ENCODE measurements at regions not wholly inside any gene's neighbourhood (a gene's known extent, or its start where the extent isn't known, plus 50 kb on each side); places are given as distances from the start of the nearest gene placed in this dataset.
"Not testable (repeated sequence)": the region's sequence is repeated elsewhere in the genome, so short reads cannot be mapped to it uniquely, and the experiment has no call there.

GRCh38 chr9:28999806-29000205 lies 1426.5 kb upstream of the C9orf72 start:
- no peak for DNase-seq (ENCODE audit: low spot score)

DNA sequence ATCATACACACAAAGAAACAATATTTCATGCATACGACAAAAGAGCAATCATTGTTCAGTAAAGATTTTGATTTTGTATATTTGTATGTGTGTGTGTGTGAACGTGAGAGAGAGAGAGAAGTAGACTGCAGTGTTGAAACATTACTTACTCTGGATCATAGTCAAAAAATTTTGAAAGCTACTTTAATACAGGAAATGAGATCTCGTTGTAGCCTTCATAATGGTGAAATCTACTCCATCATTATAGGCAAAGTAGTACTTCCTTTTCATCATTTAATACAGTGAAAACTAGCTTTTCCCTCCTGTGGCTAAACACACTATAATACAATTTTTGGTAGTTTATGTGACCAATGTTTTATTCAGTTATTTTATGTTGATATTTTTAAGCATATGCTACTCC lies 1427.7 kb upstream of the C9orf72 start:
- no peak for DNase-seq (ENCODE audit: low spot score)

- DNase-seq (ENCODE audit: low spot score), result no peak
These were observed 1431.7 kb upstream of the C9orf72 start for GRCh38 chr9:29004988-29005387.

DNA sequence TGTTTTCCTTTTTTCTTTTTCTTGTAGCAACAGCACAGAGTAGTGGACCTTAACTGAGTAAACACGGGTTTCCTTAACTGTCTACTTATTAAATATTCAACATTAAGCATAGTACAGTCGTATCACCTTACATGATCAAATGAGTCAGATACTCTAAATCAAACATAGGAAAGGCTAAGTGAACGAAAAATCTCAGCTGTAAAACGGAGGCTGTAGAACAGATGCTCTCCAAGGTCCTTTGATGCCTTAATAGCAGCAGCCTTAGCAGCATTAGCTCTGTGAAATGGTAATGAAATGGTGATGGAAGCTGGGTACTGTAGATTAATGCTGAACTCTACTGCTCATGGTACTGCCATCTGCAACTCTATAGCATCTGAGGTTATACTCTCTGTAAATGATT lies 1433.3 kb upstream of the C9orf72 start:
- no peak for DNase-seq (ENCODE audit: low spot score)

- no peak for DNase-seq (ENCODE audit: low spot score)
These were observed 1439.6 kb upstream of the C9orf72 start for GRCh38 chr9:29012911-29013310.

DNA sequence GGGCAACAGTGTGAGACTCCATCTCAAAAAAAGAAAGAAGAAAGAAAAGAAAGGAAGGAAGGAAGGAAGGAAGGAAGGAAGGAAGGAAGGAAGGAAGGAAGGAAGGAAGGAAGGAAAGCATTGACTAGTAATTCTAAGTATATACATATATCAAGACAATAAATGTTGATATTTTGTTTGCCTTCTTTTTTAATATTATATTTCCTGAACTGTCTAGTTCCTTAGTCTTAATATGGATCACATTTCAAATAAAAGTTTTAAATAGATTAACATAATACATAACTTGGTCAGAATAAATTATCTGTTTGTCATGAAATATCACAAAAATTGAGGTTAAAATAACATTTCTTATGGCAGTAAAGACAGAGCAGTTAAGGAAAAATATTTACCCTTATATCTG lies 1448.4 kb upstream of the C9orf72 start:
- no peak for DNase-seq (ENCODE audit: low spot score)

DNA sequence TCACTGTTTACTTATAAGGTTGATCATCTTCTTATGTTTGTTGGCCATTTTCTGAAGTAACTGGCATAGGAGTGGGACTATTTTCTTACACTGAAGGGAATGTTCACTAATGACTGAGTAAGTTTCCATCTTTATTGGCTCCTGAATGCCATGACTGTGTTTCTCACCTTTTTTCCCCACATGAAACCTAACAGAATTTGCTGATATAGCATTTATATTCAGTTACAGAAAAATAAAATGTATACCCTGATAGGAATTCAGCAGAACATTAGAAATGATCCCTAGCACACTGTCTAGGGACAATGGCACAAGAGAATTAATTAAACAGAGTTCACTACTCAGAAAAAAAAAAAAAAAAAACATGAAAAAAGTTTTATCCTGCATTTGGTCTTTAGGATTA lies 1465.1 kb upstream of the C9orf72 start:
- no peak for DNase-seq (ENCODE audit: low spot score)

DNA sequence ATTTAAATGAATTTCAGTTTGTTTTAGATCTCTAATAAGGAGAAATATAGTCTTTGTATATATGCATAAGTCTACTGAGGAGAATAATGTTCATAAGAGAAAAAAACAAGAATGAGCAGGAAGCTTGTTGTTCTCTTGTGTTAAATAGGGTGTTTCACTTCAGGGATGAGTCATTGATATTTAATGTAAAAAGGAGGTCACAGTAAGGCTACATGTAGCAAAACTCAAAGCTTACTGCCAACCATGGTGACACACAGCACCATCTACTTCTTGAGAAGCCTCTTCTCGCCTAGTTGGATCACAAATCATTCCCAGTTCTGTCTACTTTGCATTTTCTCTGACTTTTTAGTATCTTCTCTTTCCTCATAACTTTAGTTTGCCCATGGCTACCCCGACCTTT lies 1466.0 kb upstream of the C9orf72 start:
- no peak for DNase-seq (ENCODE audit: low spot score)

DNA sequence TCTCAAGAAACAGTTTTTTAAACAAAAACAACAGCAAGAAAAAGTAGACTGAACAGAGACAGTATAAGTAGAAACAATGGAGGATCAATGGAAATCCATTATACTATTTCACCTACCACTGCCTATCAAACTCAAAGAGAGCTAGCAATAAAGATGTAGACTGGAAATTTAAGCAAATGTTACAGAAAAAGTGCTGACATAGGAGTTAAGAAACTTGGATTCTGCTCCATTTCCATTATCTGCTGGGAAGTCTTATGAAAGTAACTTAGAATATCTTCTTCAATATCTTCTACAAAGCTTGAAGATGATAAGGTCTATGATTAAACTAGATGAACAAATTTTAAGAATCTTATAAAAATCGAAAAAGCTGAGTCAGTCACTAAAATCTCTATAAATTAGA lies 1469.8 kb upstream of the C9orf72 start:
- DNase-seq (ENCODE audit: low spot score), result no peak

- no peak for DNase-seq (ENCODE audit: low spot score)
These were observed 1471.7 kb upstream of the C9orf72 start for GRCh38 chr9:29044959-29045358.

GRCh38 chr9:29060041-29060440 lies 1486.8 kb upstream of the C9orf72 start:
- DNase-seq (ENCODE audit: low spot score), result no peak

DNA sequence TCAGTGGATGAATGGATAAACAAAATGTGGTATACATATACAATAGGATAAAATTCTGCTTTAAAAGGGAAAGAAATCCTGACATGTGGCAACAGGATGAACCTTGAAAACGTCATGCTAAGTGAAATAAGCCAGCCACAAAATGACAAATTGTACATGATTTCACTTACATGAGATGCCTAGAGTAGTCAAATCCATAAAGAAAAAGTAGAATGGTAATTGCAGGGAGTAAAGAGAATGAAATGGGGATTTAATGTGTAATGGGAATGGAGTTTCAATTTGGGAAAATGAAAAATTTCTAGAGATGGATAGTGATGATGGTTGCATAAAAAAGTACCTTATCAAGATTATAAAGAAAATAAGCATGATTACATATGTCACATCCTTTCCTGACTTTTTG lies 1489.2 kb upstream of the C9orf72 start:
- DNase-seq (ENCODE audit: low spot score), result no peak

DNA sequence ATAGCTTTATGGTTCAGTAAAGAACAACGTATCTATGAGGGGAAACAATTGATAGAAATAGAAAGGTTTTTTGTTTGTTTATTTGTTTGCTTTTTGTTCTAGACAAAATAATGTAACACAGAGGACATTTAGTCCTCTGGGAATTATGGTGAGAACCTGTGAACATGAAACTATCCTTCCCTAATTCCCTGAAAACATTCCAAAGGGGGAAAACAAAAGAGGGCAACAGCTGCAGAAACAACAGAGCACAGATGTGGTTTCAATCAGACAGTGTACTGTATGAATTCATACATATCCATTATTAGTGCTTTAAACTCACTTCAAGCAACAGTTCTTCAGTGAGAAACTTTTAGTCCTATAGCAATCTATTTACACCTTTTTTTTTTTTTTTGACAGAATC lies 1489.8 kb upstream of the C9orf72 start:
- DNase-seq (ENCODE audit: low spot score), result no peak

DNA sequence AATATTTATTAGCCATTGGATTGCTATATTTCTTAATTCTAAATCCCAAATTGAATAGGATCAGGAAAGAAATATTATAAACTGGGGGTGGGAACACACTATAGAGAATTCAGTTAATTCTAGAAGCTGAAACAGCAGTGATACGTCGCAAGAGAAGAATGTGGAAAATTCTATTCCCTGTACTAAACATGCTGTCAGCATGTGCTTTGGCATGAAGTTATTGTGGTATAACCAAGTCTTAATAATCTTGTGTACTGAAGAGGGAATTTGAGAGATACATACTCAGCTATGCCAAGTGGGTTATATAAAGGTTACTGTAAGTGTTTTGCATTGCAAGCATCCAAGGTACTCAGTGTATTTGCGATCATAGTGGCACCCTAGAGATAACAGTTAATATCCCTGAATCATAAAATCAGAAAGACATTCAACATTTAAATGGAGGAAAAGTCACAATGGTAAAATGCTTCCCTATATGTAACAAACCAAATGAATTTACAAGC lies 1492.9 kb upstream of the C9orf72 start:
- DNase-seq (ENCODE audit: low spot score), result no peak

GRCh38 chr9:29068461-29068860 lies 1495.2 kb upstream of the C9orf72 start:
- DNase-seq (ENCODE audit: low spot score), result no peak

GRCh38 chr9:29069376-29069775 lies 1496.1 kb upstream of the C9orf72 start:
- no peak for DNase-seq (ENCODE audit: low spot score)

GRCh38 chr9:29078063-29078666 lies 1504.9 kb upstream of the C9orf72 start:
- DNase-seq (ENCODE audit: low spot score), result no peak

- DNase-seq (ENCODE audit: low spot score), result no peak
These were observed 1527.5 kb upstream of the C9orf72 start for GRCh38 chr9:29100762-29101161.

- DNase-seq (ENCODE audit: low spot score), result not testable (repeated sequence)
These were observed 1530.9 kb upstream of the C9orf72 start for GRCh38 chr9:29104166-29104565.

GRCh38 chr9:29118555-29118954 lies 1545.3 kb upstream of the C9orf72 start:
- no peak for DNase-seq (ENCODE audit: low spot score)

DNA sequence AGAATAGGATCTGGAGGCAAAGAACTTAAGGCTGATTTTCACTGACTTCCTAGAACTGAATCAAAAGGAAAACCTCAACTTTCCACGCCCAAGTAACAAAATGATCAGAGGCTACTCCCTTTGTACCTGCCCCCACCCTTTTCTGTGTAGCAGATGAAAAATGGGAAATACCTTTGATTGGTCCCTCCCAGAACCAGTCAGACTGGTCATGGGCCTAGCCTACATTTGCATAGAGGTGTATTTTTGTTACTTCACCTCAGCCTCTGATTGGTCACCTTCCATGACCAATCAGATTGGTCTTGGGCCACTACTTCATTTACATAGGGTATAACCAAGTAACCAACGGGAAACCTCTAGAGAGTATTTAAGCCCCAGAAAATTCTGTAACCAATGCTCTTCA lies 1553.5 kb upstream of the C9orf72 start:
- no peak for DNase-seq (ENCODE audit: low spot score)

GRCh38 chr9:29129763-29130162 lies 1556.5 kb upstream of the C9orf72 start:
- DNase-seq (ENCODE audit: low spot score), result no peak

- DNase-seq (ENCODE audit: low spot score), result no peak
These were observed 1571.2 kb upstream of the C9orf72 start for GRCh38 chr9:29144476-29144875.

DNA sequence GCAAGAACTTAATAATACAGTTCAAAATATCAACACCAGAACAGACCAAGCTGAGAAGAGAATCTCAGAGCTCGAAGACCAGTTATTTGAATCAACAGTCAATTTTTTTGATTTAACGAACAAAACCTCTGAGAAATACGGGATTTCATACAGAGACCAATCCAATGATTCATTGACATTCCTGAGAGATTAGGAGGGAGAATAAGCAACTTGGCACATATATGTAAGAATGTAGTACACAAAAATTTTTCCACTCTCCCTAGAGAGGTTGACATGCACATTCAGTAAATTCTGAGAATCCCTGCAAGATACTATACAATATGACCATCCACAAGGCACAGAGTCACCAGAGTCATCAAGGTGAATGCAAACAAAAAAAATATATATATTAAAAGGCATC lies 1577.3 kb upstream of the C9orf72 start:
- DNase-seq (ENCODE audit: low spot score), result no peak
